GM21360 (cell line): ENCODE measurements at regions not wholly inside any gene's neighbourhood (a gene's known extent, or its start where the extent isn't known, plus 50 kb on each side); places are given as distances from the start of the nearest gene placed in this dataset.

ENCODE experiments used
- ATAC-seq: cut with Tn5 transposase; IDR thresholded peaks from one replicate; pipeline ENCODE4 v1.9.1; 2021; ENCODE audit warnings: mild to moderate bottlenecking, moderate library complexity; ENCODE audit not compliant: unreplicated experiment

DNA sequence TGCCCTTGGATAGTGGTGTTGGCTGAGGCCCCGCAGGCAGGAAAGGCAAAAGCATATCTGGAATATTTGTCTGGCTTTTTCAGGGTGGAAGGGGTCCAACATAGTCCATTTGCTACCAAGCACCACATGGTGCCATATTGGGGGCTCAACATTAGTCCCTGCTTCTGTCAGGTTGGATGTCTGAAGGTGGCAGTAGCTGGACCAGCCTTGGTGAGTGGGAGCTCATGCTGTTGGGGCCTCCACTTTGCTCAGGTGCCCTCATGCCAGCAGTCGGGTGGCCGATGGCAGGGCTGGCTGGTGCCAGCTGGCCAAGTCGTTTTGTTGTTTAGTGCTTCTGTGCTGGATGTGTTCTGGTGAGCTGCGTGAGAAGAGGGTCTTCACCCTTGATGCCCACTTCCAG lies 135.3 kb downstream of the PAPOLA start:
- no peak for ATAC-seq

DNA sequence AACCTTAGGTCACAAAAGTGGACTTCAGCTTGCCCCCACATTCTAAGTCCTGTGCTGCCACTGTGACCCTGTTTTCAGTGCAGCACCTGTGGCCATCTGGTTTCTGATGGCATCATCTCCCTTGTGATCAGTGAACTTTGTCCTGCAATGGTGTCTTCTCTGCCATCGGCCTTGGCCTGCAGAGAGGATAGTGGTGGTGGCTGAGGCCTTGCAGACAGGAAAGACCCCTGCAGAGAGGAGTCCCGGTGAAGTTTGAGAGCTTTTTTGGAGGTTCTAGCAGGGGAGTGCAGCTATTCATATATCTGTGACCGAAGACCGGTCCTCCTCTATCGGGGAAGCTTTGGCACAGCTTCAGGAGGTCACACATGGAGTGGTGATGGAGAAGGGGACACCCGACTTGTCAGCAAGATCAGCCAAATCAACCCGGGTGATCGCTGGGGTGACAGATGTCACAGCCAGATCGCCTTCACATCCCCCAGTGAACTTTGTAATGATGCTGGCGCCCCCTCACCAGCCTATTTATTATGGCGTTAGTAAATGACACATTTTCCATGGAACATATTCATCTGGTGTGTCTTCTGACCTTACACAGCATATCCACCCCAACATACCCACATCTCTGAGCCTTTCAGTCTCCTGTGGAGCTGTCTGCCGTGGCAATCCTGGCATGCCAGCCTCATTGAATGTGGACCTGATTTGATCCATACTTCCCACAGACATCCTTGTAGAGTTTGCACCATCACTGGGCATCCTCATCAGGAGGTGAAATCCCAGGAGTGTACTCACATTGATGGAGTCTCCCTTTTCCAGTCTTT lies 136.1 kb downstream of the PAPOLA start:
- no peak for ATAC-seq

DNA sequence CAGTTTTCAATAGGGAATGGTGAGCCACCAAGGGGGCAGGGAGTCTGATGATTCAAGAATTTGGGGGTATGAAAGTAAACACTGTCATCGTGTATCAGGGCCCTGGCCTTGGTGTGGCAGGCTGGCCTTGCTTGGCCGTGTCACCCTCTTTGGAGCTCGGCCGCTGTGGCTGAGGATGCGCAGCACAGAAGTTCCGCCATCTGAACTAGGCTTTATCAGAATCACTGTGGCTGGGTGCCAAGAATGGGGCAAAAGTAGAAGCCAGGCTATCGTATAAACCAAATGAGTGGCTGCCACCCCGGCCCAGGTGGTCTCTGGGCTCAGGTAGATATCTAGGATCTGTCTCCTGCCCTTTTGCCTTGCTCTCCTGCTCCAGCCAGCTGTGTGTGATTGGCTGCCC lies 137.4 kb downstream of the PAPOLA start:
- ATAC-seq, result no peak

DNA sequence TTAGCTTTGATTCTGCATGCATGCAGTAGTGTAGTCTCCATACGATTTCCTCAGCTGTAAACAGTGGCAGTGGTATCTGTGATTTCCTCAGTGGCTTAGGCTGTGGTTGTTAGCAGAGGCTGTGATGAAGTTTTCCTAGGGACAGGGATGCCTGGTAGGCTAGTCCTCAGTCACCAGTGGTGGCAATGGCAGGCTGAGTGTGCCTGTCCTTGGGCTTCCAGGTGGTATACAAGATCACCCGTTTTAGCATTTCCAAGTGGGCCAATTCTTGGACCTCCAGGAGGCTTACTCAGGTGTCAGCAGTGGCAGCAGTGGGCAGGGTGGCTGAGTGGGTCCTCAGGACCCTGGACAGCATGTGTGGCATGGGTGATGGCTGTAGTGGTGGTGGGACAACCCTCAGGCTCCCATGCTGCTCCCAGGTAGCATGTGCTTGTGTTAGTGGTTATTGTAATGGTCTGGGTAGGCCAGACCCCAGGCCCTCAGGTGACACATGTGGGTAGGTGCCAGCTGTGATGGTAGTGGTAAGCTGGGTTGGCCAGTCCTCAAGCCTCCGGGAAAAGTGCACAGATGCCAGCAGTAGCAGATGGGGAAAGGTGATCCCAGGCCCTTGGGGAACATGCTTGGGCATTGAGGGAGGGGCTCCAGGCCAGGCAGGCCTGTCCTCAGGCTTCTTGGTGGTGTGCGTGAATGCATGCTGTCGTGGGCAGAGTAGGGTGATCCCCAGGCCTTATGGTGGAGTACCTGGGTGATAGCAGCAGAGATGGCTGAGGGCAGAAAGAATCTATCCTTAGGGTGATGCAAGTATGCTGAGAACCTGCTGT lies 146.5 kb downstream of the PAPOLA start:
- ATAC-seq, result no peak

DNA sequence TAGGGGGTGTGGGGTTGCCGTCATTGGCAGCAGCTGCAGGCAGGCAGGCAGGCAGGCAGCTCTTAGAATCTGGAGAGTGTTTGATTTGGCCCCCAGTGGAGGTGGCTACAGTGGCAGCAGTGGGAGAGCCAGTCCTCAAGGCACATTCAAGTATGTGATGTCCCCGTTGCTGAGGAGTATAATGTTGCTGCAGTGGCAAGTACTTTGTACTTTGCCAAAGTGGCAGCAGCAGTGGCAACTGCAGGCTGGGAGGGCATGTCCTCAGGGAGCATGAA lies 147.1 kb downstream of the PAPOLA start:
- ATAC-seq, result no peak

DNA sequence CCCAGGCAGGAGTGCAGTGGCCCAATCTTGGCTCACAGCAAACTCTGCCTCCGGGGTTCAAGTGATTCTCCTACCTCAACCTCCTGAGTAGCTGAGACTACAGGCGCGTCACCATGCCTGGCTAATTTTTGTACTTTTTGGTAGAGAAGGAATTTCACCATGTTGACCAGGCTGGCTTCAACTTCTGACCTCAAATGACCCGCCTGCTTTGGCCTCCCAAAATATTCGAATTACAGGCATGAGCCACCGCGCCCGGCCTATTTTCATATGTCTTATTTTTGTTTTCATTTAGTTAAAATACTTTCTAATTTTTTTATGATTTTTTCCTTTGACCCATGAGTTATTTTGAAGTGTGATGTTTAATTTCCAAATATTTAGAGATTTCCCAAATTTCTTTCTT lies 143.6 kb upstream of the VRK1 start:
- ATAC-seq, result no peak

DNA sequence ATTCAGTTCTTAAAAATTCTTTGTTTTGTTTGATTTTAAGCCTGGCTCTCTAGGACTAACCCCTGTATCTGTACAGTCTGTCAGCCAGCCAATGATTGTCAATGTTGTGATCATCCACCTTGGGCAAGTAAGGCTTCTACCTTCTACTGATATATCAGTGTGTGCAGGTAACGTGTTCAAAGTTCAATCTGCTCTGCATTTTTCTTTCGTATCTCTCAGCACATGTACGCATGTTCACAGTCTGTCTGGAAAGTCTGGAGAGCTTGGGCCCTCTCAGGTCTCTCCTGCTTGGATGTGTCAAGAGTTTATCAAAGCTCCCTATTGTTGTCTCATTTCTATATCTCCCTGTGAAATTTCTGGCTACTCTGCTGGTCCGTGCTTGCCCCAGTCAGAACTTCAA lies 138.6 kb upstream of the VRK1 start:
- no peak for ATAC-seq

DNA sequence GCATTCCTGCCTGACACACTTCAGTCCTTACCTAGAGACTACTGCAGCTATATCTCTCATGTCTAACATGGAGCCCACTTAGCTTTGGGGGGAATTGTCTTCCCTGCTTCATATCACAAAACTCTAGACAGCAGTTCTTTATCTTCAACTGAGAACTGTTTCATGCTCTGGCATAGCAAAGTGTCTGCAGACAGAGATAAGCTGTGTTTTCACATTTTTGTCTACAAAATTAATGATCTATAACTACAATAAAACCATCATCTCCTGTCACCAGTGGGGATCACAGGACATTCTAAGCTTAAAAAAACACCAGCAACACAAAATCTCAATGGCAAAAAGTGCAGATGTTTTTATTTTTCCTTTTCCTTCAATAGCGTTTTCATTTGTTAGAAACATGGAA lies 137.1 kb upstream of the VRK1 start:
- no peak for ATAC-seq

DNA sequence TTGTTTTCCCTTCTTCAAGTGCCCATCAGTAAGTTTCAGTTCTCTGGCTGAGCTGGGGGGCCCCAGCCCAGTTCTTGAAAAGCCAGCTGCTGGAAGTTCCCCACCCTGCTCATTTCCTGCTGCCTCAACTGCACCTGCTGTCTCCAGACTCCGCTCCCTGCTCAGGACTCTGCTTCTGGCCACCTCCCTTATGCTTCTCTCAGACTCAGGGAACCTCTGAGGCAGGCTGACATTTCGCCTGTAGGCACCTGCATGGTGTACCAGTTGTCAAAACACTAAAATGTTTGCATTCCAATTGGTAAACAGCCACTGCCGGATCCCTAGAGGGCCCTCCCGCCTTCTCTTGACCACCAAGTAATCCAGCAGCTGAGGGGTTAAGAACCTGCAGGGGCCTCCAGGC lies 136.5 kb upstream of the VRK1 start:
- ATAC-seq, result no peak

DNA sequence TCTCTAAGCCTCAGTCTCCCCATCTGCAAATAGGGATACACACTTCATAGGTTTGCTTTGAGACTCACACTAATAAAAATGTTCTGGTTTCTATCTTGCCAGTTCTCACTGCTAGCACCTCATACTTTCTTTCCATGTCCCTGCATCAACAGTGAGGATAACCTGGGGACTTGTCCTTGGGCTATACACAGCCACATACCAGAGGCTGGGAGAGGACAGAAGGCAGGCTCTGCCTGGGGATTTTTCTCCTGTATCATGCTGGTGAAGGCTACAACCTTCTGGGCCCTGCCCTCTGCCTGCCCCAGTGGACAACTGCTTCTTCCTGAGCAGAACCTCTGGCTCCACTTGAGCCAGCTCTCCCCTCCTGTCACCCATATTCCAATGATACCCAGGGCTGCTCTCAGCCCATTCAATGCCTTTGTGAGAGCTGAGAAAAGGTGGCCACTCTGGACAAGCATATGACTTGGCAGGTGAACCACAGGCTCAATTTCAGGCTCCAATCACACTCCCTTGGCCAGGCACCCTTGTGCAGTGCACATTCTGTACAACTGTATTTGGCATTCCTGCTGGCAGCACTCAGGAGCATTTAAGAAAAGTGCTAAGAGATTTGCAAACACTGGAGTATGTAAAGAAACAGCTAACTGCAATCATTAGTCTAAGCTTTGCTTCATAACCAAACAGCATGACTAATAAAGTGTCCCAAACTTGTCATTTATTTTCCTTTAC lies 135.8 kb upstream of the VRK1 start:
- ATAC-seq, result no peak

DNA sequence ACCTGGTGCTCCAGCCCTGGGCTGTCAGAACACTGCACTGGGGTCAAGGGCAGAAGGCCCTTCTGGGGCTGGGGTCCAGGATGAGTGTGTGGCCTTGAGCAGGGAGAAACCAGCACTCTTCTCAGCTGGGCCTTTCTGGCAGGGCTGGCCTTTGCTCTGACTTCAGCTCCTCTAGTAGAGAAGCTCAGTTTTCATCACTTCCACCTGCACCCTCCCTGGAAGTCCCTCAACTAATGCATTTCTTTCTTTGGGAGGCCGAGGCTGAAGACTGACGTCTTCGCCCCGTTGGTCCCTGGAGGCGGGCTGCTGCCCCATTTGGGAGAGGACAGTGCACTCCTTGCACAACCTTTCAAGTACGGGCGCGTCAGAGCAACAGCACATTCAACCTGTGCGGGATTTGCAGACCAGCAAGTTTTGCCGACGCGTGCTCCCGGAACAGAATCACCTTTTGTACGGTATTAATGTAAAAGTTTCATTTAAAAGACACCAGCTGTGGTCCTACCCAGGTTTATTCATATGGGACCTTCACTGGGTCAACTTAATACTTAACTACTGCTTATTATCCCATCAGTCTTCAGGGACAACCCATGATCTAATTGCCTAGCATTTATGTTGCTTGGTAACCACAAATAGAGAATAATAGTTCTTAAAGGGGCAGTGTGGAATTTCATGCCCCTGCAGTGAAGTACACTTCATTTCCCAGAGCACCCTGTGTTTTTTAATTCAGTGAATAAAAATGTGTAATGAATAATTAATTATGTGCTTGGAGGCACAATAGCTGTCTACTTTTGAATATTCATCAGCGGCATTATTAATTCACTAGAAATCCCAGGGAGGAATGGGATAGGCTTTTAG lies 134.8 kb upstream of the VRK1 start:
- ATAC-seq, result no peak

DNA sequence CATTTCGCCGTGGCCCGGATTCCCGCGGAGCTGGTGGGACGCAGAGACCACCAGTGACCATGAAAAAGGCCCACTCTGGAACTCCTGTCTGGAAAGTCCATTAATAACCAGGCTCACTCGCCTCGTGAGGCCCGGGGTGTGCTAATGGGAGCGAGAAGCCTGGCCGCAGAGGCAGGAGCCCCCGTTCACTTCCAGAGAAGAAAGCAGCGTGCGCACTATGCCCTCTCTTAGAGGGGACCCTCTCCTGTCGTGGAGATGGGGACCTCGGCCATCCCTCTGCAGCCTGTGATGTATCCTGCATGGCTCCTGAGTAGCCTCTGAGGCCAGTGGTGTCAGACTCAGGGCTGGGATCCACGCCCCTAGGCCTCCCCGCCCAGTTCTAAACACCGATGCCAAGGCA lies 134.1 kb upstream of the VRK1 start:
- no peak for ATAC-seq

DNA sequence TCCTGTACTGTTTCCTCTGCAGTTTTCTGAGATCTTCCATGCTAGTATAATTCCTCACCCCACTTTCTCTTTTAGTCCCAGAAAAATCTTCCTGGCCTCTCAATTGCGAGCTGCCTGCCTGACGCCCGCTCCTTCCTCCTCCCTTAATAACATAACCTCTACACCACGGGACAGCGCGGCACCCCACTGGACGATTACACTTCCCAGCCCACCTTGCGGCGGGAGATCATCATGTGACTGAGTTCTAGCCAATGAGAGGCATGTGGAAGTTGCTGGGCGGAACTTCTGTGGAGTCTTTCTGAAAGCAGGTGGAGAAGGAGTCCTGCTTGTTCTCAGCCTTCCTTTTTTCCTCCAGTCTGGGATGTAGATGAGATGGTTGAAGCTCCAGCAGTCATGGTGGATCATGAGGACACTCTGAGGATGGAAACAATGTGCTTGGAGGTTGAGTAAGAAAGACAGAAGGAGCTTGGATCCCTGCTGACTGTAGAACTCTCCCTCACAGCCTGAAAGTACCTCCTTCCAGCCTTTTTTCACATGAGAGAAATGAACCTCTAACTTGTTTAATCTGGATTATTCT lies 133.6 kb upstream of the VRK1 start:
- no peak for ATAC-seq

DNA sequence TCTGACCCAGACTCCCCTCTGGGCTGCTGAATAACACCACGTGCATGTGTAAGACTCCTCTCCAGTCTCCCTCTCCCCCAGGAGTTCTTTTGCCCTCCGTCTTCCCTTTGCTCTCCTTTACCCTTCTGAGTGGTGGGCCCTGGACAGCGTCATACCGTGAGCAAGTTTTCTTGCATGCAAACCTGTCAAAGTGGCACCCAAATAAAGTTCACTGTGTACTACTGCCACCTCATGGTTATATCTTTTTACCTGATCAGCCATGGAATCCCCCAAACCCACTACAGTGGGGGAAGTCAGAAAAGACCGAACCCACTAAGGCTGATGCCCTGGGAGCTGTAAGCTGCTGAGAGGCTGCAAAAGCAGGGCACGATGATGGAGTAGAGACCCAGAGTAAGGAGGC lies 131.1 kb upstream of the VRK1 start:
- ATAC-seq, result no peak

DNA sequence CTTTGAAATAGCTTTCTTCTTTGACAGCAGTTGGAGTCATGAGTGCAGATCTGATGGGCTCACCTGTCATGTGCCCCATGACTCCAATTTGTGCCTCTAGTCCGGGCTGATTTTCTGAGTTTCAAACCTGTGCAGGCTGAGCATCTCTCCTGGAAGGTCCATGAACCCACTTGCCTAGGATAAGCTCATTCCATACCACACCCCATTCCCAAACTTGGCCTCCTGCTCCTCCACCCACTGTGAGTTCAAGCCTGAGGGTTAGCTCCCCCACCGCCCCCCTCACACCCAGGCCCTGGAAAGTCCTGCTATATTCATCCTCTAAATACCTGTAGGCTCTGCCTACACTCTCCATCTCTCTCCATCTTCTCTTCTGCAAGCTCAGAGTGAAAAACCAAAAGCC lies 126.8 kb upstream of the VRK1 start:
- no peak for ATAC-seq

DNA sequence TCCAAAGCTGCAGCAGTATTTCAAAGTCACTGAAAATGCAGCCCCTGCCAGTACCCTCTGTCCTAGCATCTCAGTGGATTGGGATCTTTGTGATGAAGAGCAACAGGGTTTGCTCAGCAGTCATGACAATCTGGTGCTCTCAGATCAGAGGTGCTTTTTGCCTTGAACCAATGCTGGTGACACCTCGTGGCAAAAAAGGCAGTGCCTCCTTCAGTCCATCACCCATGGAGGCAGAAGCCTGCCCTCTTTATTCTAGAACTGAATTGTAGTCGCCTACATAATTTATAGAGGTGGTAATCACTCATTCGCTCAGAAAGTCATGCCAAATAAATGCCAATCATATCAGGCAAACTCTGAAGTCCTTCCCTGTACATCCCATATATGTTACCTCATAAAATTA lies 126.0 kb upstream of the VRK1 start:
- ATAC-seq, result no peak

DNA sequence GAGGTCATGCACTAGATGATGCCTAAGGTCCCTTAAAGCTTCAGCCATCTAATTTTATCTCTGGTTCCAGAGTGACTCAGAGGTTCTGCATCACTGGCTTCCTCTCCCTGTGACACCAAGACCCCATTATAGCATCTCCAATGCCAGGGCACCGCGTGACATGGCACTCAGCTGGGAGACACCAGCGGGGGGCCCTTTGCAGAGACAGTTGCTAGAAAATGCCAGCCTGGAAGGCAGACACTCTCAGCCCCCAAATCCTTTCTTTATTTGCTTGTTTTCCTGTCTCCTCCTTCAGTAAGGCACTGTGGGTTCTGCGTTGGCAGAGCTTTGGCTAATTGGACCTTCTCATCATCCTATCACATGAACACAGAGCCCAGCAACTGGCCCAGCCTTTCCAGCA lies 123.5 kb upstream of the VRK1 start:
- no peak for ATAC-seq

DNA sequence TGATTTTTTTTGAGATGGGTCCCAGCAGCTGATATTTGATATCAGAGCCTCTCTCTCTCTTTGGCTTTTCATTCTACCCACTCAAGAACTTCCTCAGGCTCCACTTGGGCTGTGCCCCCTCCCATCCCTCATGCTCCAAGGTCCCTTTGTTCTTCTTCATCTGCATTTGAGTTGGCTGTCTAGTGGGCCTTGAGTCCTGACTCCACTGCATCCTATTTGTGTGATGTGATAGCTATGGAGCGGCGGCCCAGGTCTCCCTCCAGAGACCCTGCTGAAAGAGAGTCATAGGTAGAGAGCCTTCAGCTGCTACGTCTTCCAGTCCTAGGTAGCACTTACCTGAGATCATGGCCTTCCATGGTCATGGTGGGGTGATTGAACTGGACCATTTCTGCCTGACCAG lies 123.1 kb upstream of the VRK1 start:
- ATAC-seq, result no peak

DNA sequence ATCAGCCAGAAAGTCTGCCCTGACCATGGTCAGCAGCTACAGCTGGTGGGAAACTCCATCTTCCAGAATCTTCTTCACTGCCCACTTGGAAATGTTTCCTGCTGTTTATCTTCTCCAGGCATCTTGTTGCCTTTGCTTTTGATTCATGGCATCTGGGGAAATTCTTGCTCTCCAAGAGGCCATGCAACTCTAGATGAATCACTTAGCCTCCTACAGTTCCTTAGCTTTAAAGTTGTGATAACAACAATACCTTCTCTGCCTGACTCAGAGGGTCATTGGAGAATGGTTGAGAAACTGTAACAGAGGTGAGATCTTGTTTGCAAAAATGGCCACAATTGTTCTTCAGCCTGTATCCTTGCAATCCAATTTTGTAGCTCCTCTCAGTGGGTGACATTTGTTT lies 121.0 kb upstream of the VRK1 start:
- no peak for ATAC-seq

DNA sequence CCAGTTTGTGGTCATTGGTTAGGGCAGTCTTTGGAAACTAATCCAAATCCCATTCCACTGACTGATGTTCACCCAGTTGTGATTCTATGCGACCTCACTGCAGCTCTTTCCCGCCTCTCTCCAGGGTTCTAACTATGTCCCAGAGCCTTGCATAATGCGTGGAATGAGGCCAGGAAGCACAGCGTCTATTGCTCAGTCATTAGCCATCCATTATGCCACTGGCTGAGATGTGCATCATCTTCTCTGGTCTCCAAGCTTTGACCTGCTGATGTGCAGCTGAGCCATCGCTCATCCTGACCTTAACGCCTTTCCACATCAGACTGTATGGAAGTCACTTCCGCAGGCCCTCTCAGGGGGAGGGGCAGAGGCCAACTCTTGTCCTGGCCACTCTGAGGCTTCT lies 115.4 kb upstream of the VRK1 start:
- ATAC-seq, result no peak

DNA sequence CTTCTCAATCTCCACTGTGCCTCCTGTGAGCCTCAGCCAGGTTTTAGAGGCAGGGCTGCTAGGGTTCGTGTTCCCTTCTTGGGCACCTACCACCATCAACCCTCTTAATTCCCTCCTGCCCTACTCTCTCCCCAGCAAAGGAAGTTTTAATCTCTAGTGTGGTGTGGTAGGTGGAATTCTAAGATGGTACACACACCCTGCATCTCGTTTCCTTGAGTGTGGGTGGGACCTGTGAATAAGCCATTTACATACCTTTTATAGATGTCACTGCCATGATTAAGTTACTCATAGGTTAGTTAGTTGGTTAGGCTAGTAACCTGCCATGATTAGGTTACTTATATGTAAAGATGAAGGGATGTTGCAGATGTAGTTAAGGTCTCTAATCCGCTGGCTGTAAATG lies 114.8 kb upstream of the VRK1 start:
- no peak for ATAC-seq
